ENCODE measurements at regions not wholly inside any gene's neighbourhood (a gene's known extent, or its start where the extent isn't known, plus 50 kb on each side); places are given as distances from the start of the nearest gene placed in this dataset.
"Not testable (repeated sequence)": the region's sequence is repeated elsewhere in the genome, so short reads cannot be mapped to it uniquely, and the experiment has no call there.

GRCh38 chr17:22514767-22515320 is 822.5 kb downstream of the KCNJ18 start:
- no peaks in the 10 kb centered on the region for H3K9me3 ChIP-seq
- H3K4me3 ChIP-seq (ENCODE audit: low read depth, low read length) = no peak overlapping the region
- H3K27me3 ChIP-seq = no peaks in the 10 kb centered on the region
- H3K4me1 ChIP-seq = no peaks in the 10 kb centered on the region
- TF ChIP-seq CTCF (IDR thresholded peaks at IDR 0.05; ENCODE audit: low read depth, low read length) = no peak
- DNase-seq = no peak
- no peaks in the 10 kb centered on the region for H3K36me3 ChIP-seq

- no peaks in the 10 kb centered on the region for H3K9me3 ChIP-seq
- no peak for DNase-seq
- no peaks in the 10 kb centered on the region for H3K27me3 ChIP-seq
Measured at GRCh38 chr17:22515599-22515998, 823.3 kb downstream of the KCNJ18 start.

GRCh38 chr17:22516861-22517636 is 824.7 kb downstream of the KCNJ18 start:
- Histone ChIP-seq H3K36me3 (no peaks in the 10 kb centered on the region), H3K4me3 (ENCODE audit: low read depth, low read length) (no peak overlapping the region), H3K9me3 (no peaks in the 10 kb centered on the region), H3K27me3 (no peaks in the 10 kb centered on the region), H3K4me1 (no peaks in the 10 kb centered on the region)
- no peak for DNase-seq
- TF ChIP-seq CTCF (IDR thresholded peaks at IDR 0.05; ENCODE audit: low read depth, low read length) = no peak

More at GRCh38 chr17:22515599-22515998, 823.3 kb downstream of the KCNJ18 start:
- Histone ChIP-seq H3K36me3 (no peaks in the 10 kb centered on the region), H3K4me1 (no peaks in the 10 kb centered on the region), H3K4me3 (ENCODE audit: low read depth, low read length) (no peak overlapping the region)
- TF ChIP-seq CTCF (IDR thresholded peaks at IDR 0.05; ENCODE audit: low read depth, low read length) = no peak

- TF ChIP-seq CTCF (IDR thresholded peaks at IDR 0.05; ENCODE audit: low read depth, low read length) = no peak
- Histone ChIP-seq H3K9me3 (no peaks in the 10 kb centered on the region), H3K4me3 (ENCODE audit: low read depth, low read length) (no peak overlapping the region), H3K27me3 (no peaks in the 10 kb centered on the region), H3K36me3 (no peaks in the 10 kb centered on the region), H3K4me1 (no peaks in the 10 kb centered on the region)
- no peak for DNase-seq
Measured at GRCh38 chr17:22517716-22518115, 825.4 kb downstream of the KCNJ18 start.

GRCh38 chr17:22518185-22518584 is 825.9 kb downstream of the KCNJ18 start:
- Histone ChIP-seq H3K4me1 (no peaks in the 10 kb centered on the region), H3K4me3 (ENCODE audit: low read depth, low read length) (no peak overlapping the region), H3K36me3 (no peaks in the 10 kb centered on the region), H3K9me3 (no peaks in the 10 kb centered on the region), H3K27me3 (no peaks in the 10 kb centered on the region)
- no peak for DNase-seq
- no peak for TF ChIP-seq CTCF (IDR thresholded peaks at IDR 0.05; ENCODE audit: low read depth, low read length)

GRCh38 chr17:22548873-22549272 is 856.5 kb downstream of the KCNJ18 start:
- H3K4me3 ChIP-seq (ENCODE audit: low read depth, low read length); H3K4me1 ChIP-seq; H3K36me3 ChIP-seq; H3K27me3 ChIP-seq; H3K9me3 ChIP-seq; DNase-seq: not testable (repeated sequence)

- H3K4me1 ChIP-seq, H3K9me3 ChIP-seq, H3K27me3 ChIP-seq: not testable (repeated sequence)
Measured at GRCh38 chr17:22551695-22552415, 859.5 kb downstream of the KCNJ18 start.

More at GRCh38 chr17:22551695-22552415, 859.5 kb downstream of the KCNJ18 start:
- not testable (repeated sequence) for H3K36me3 ChIP-seq; DNase-seq; H3K4me3 ChIP-seq (ENCODE audit: low read depth, low read length)

Data from BE2C (cell line).